NCI-H1694 (cell line): ENCODE measurements at regions not wholly inside any gene's neighbourhood (a gene's known extent, or its start where the extent isn't known, plus 50 kb on each side); places are given as distances from the start of the nearest gene placed in this dataset.

Experiments
- DNase-seq: peaks from one replicate; lab custom pipeline; 2025; lab: John Stamatoyannopoulos, UW

- no peak for DNase-seq
Measured at GRCh38 chr2:7934476-7934875, 747.4 kb upstream of the ID2 start.

GRCh38 chr2:7937082-7937481 is 744.8 kb upstream of the ID2 start:
- DNase-seq, result no peak

GRCh38 chr2:7940723-7941122 is 741.1 kb upstream of the ID2 start:
- no peak for DNase-seq

GRCh38 chr2:7943446-7943845 is 738.4 kb upstream of the ID2 start:
- no peak for DNase-seq

GRCh38 chr2:7945026-7945425 is 736.8 kb upstream of the ID2 start:
- no peak for DNase-seq

- DNase-seq, result no peak
Measured at GRCh38 chr2:7950035-7950612, 731.7 kb upstream of the ID2 start.

- DNase-seq, result no peak
Measured at GRCh38 chr2:7951001-7951400, 730.9 kb upstream of the ID2 start.

GRCh38 chr2:7951490-7951889 is 730.4 kb upstream of the ID2 start:
- DNase-seq, result no peak

- DNase-seq, result no peak
Measured at GRCh38 chr2:7952046-7952745, 729.7 kb upstream of the ID2 start.

- DNase-seq, result no peak
Measured at GRCh38 chr2:7953195-7953594, 728.7 kb upstream of the ID2 start.

- DNase-seq, result no peak
Measured at GRCh38 chr2:7954234-7954633, 727.6 kb upstream of the ID2 start.

- DNase-seq, result no peak
Measured at GRCh38 chr2:7956126-7956689, 725.6 kb upstream of the ID2 start.

GRCh38 chr2:7961550-7961949 is 720.3 kb upstream of the ID2 start:
- DNase-seq, result no peak

GRCh38 chr2:7962161-7962560 is 719.7 kb upstream of the ID2 start:
- no peak for DNase-seq

GRCh38 chr2:7963787-7964186 is 718.1 kb upstream of the ID2 start:
- no peak for DNase-seq

GRCh38 chr2:7966032-7966431 is 715.8 kb upstream of the ID2 start:
- no peak for DNase-seq

- no peak for DNase-seq
Measured at GRCh38 chr2:7967707-7968405, 714.0 kb upstream of the ID2 start.

- no peak for DNase-seq
Measured at GRCh38 chr2:7969756-7970515, 711.9 kb upstream of the ID2 start.

GRCh38 chr2:7971248-7971647 is 710.6 kb upstream of the ID2 start:
- DNase-seq, result no peak

- DNase-seq, result no peak
Measured at GRCh38 chr2:7971841-7972240, 710.0 kb upstream of the ID2 start.

- DNase-seq, result no peak
Measured at GRCh38 chr2:7972670-7973069, 709.2 kb upstream of the ID2 start.

GRCh38 chr2:7973801-7974480 is 707.9 kb upstream of the ID2 start:
- no peak for DNase-seq
